GM12878 (cell line): ENCODE measurements at regions not wholly inside any gene's neighbourhood (a gene's known extent, or its start where the extent isn't known, plus 50 kb on each side); places are given as distances from the start of the nearest gene placed in this dataset.

Experiments used
- ATAC-seq: fragments of 200-7000 bp; cut with Tn5 transposase; 3 replicates; pipeline ENCODE4 v1.9.1; 2020; ENCODE audit warnings: mild to moderate bottlenecking, moderate library complexity
- BruUV-seq: library from RNA; stranded (reverse); fragments of 400-500 nt; replicated peaks from 2 replicates; lab custom pipeline; 2021; lab: Mats Ljungman, UMichigan
- CTCF ChIA-PET: fragments of 300-600 bp; sonication (Branson Sonifier 250); formaldehyde crosslinking; extraction: SDS; loops from one replicate; lab custom pipeline; 2021; ENCODE audit warnings: inconsistent platforms; lab: Yijun Ruan, JAX
- POLR2A ChIA-PET: fragments of 350-600 bp; formaldehyde crosslinking; extraction: SDS; loops from one replicate; lab custom pipeline; 2021; ENCODE audit warnings: inconsistent platforms; lab: Charles Lee
- RAD21 ChIA-PET: fragments of 300-600 bp; sonication (Branson Sonifier 250); formaldehyde crosslinking; loops from one replicate; lab custom pipeline; 2023; ENCODE audit warnings: antibody characterized with exemption; ENCODE audit not compliant: unreplicated experiment; lab: Charles Lee
- SMC1A ChIA-PET: fragments of 300-600 bp; sonication (Branson Sonifier 250); formaldehyde crosslinking; loops from one replicate; lab custom pipeline; 2023; ENCODE audit not compliant: unreplicated experiment, uncharacterized antibody; lab: Charles Lee
- DNase-seq: peaks from one replicate; pipeline ENCODE4 v3.0.0-alpha.2; 2011; ENCODE audit warnings: low read depth, low spot score
- FAIRE-seq: peaks from 3 replicates; lab custom pipeline; 2011; peaks lifted over from hg19 to GRCh38; lab: Jason Lieb, UNC
- H2AFZ ChIP-seq: 2 replicates; pipeline ENCODE4 v1.6.0; 2011; ENCODE audit warnings: low read depth, low read length, control low read depth; ENCODE audit not compliant: control insufficient read depth
- H3K27ac ChIP-seq: 2 replicates; pipeline ENCODE4 v1.5.1; 2011; ENCODE audit warnings: control low read depth; ENCODE audit not compliant: control insufficient read depth, insufficient read depth
- H3K27me3 ChIP-seq, 2 experiments: replicated peaks in 1 of 2; 2 replicates each; pipeline versions ENCODE4 v1.6.0 to v1.6.1; 2011; ENCODE audit warnings: low read length in 1 of 2; ENCODE audit not compliant: control insufficient read depth in 2 of 2, insufficient read depth in 2 of 2
- H3K36me3 ChIP-seq, 2 experiments: 2 replicates each; pipeline ENCODE4 v1.5.1; 2011; ENCODE audit warnings: low read length in 1 of 2; ENCODE audit not compliant: control insufficient read depth in 2 of 2, insufficient read depth in 2 of 2
- H3K4me1 ChIP-seq: 2 replicates; pipeline ENCODE4 v1.6.1; 2011; ENCODE audit warnings: mild to moderate bottlenecking, low read length, moderate library complexity, mixed read lengths; ENCODE audit not compliant: control insufficient read depth, insufficient read depth
- H3K4me2 ChIP-seq: 2 replicates; pipeline ENCODE4 v1.6.0; 2011; ENCODE audit warnings: control low read depth; ENCODE audit not compliant: control insufficient read depth, insufficient read depth
- H3K4me3 ChIP-seq: fragments of 200-600 bp; sonication (generic); 2 replicates; pipeline ENCODE4 v1.5.1; 2016
- H3K79me2 ChIP-seq: 2 replicates; pipeline ENCODE4 v1.6.0; 2011; ENCODE audit warnings: low read length; ENCODE audit not compliant: control insufficient read depth, insufficient read depth
- H3K9ac ChIP-seq: 2 replicates; pipeline ENCODE4 v1.8.0; 2011; ENCODE audit warnings: low read length, control low read depth, mixed read lengths; ENCODE audit not compliant: control insufficient read depth, insufficient read depth
- H3K9me3 ChIP-seq: replicated peaks from 3 replicates; pipeline ENCODE4 v1.5.1; 2011; ENCODE audit warnings: mild to moderate bottlenecking, low read length; ENCODE audit not compliant: control insufficient read depth, insufficient read depth
- H4K20me1 ChIP-seq: 2 replicates; pipeline ENCODE4 v1.6.0; 2011; ENCODE audit not compliant: control insufficient read depth, insufficient read depth
- CBFB ChIP-seq: IDR thresholded peaks from 2 replicates; pipeline ENCODE4 v1.6.1; 2016; ENCODE audit warnings: antibody characterized with exemption, low read depth
- CEBPZ ChIP-seq: fragments of 150-350 bp; IDR thresholded peaks from 2 replicates; pipeline ENCODE4 v1.6.1; 2016; ENCODE audit warnings: low read depth, low read length
- CUX1 ChIP-seq: IDR thresholded peaks from 2 replicates; pipeline ENCODE4 v1.6.1; 2012; ENCODE audit warnings: improper control_type of control experiment, low read depth, low read length; ENCODE audit not compliant: insufficient replicate concordance
- ZBED1 ChIP-seq: IDR thresholded peaks from 2 replicates; pipeline ENCODE4 v1.6.1; 2016; ENCODE audit warnings: borderline replicate concordance
- WGBS: methylation state at CpG from one replicate; pipeline ENCODE4 v1.1.6; 2016; ENCODE audit warnings: low lambda C conversion rate; ENCODE audit not compliant: insufficient replicate concordance, insufficient coverage; ENCODE audit errors: missing lambda C conversion rate; 5-methylcytosine and 5-hydroxymethylcytosine counted together
- in situ Hi-C: fragments of 300-500 bp; cut with MboI; formaldehyde crosslinking; loops from 9 replicates; pipeline ENCODE4 v1.14.3; 2018; ENCODE audit warnings: mixed read lengths
- intact Hi-C: fragments of 100-400 bp; cut with micrococcal nuclease; formaldehyde crosslinking; loops from one replicate; pipeline ENCODE4 v1.14.2; 2022; ENCODE audit not compliant: unreplicated experiment
- TF ChIP-seq, protein P1 (sequence below): IDR thresholded peaks from 2 replicates; pipeline ENCODE4 v1.6.1; 2012; ENCODE audit warnings: low read length, inconsistent platforms

GRCh38 chr6:113684382-113684901, 172.7 kb upstream of the MARCKS start:
- ATAC-seq (peak; percentile 47; the same call in 2 of the 3 replicates), DNase-seq (no peak), FAIRE-seq (no peak)
- no peaks in the 10 kb centered on the region for H4K20me1 ChIP-seq
- POLR2A ChIA-PET: interaction anchor here (0.6 kb wide), 1 partner anchor 43 kb away, joined by 6 read pairs; no protein-coding TSS in a partner anchor
- no peak overlapping the region for H3K27ac ChIP-seq
- no peak overlapping the region for H3K4me3 ChIP-seq
- H3K9me3 ChIP-seq: no peaks in the 10 kb centered on the region
- RAD21 ChIA-PET: no interaction called here
- H3K36me3 ChIP-seq: no peaks in the 10 kb centered on the region
- no TSS peak for BruUV-seq
- CTCF ChIA-PET: interaction anchor here (0.7 to 1.7 kb wide), 2 partner anchors 11 to 20 kb away, joined by 3 to 4 read pairs; no protein-coding TSS in a partner anchor
- SMC1A ChIA-PET: interaction anchor here (0.7 to 7.6 kb wide), 10 partner anchors 9 to 125 kb away, joined by 3 to 55 read pairs (median 4); no protein-coding TSS in a partner anchor
- intact Hi-C loops: no loop called here
- H3K4me1 ChIP-seq: peaks cover 3% of the 10 kb centered on the region; the same call in 1 of the 2 replicates
- no peaks in the 10 kb centered on the region for H3K27me3 ChIP-seq
- H3K9ac ChIP-seq: no peak overlapping the region
- H3K4me2 ChIP-seq: no peak overlapping the region
- peak overlapping the region; percentile 71 for H2AFZ ChIP-seq
- peak; percentile 56; the same call in 1 of the 2 replicates for TF ChIP-seq ZBED1
- TF ChIP-seq CBFB: peak; percentile 28; the same call in 1 of the 2 replicates
- TF ChIP-seq, protein P1, sequence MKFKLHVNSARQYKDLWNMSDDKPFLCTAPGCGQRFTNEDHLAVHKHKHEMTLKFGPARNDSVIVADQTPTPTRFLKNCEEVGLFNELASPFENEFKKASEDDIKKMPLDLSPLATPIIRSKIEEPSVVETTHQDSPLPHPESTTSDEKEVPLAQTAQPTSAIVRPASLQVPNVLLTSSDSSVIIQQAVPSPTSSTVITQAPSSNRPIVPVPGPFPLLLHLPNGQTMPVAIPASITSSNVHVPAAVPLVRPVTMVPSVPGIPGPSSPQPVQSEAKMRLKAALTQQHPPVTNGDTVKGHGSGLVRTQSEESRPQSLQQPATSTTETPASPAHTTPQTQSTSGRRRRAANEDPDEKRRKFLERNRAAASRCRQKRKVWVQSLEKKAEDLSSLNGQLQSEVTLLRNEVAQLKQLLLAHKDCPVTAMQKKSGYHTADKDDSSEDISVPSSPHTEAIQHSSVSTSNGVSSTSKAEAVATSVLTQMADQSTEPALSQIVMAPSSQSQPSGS: no peak
- 59% methylated on average over 2 of the region's 2 CpGs for WGBS
- in situ Hi-C loops: no loop called here
- no peaks in the 10 kb centered on the region for H3K79me2 ChIP-seq

GRCh38 chr6:113686049-113686448, 171.1 kb upstream of the MARCKS start:
- no peaks in the 10 kb centered on the region for H4K20me1 ChIP-seq
- no peak overlapping the region for H3K9ac ChIP-seq
- ChIA-PET POLR2A (interaction anchor here (0.6 kb wide), 1 partner anchor 37 kb away, joined by 3 read pairs; no protein-coding TSS in a partner anchor), SMC1A (interaction anchor here (1.0 to 7.6 kb wide), 5 partner anchors 9 to 53 kb away, joined by 3 to 55 read pairs (median 4); no protein-coding TSS in a partner anchor), RAD21 (interaction anchor here (0.8 kb wide), 1 partner anchor 27 kb away, joined by 3 read pairs; no protein-coding TSS in a partner anchor), CTCF (no interaction called here)
- in situ Hi-C loops (no loop called here), intact Hi-C loops (no loop called here)
- no peaks in the 10 kb centered on the region for H3K27me3 ChIP-seq
- FAIRE-seq (no peak), ATAC-seq (no peak), DNase-seq (no peak)
- H2AFZ ChIP-seq: no peak overlapping the region
- no peaks in the 10 kb centered on the region for H3K9me3 ChIP-seq
- H3K4me1 ChIP-seq: peaks cover 3% of the 10 kb centered on the region; the same call in 1 of the 2 replicates
- H3K27ac ChIP-seq: no peak overlapping the region
- no TSS peak for BruUV-seq
- H3K4me2 ChIP-seq: no peak overlapping the region
- 97% methylated on average over 1 of the region's 1 CpG for WGBS
- H3K4me3 ChIP-seq: no peak overlapping the region
- no peaks in the 10 kb centered on the region for H3K36me3 ChIP-seq
- no peaks in the 10 kb centered on the region for H3K79me2 ChIP-seq
- TF ChIP-seq CEBPZ (no peak), CUX1 (no peak)
